Mesothelial cell of epicardium (in vitro differentiated cells): ENCODE measurements at regions not wholly inside any gene's neighbourhood (a gene's known extent, or its start where the extent isn't known, plus 50 kb on each side); places are given as distances from the start of the nearest gene placed in this dataset.

ENCODE experiments used
- DNase-seq, 2 experiments: peaks; one replicate each; pipeline ENCODE4 v3.0.0; 2021; ENCODE audit warnings: low spot score in 2 of 2; ENCODE audit not compliant: unreplicated experiment in 2 of 2
- H3K27ac Mint-ChIP-seq: 2 replicates; pipeline ENCODE4 v1.8.0; 2021; ENCODE audit warnings: mixed read lengths
- H3K27me3 Mint-ChIP-seq: 2 replicates; pipeline ENCODE4 v1.8.0; 2021; ENCODE audit warnings: low read depth, mixed read lengths
- H3K36me3 Mint-ChIP-seq: 2 replicates; pipeline ENCODE4 v1.8.0; 2021; ENCODE audit warnings: mixed read lengths
- H3K4me1 Mint-ChIP-seq: 2 replicates; pipeline ENCODE4 v1.8.0; 2021; ENCODE audit warnings: mixed read lengths
- H3K4me3 Mint-ChIP-seq: 2 replicates; pipeline ENCODE4 v1.8.0; 2021; ENCODE audit warnings: mild to moderate bottlenecking, moderate library complexity, mixed read lengths
- H3K9me3 Mint-ChIP-seq: 2 replicates; pipeline ENCODE4 v1.8.0; 2021; ENCODE audit warnings: mixed read lengths
- TF ChIP-seq, protein P1 (sequence below): fragments of 200-600 bp; sonication (generic); IDR thresholded peaks from one replicate; pipeline ENCODE4 v1.5.0; 2021; ENCODE audit warnings: antibody characterized with exemption; ENCODE audit not compliant: unreplicated experiment

DNA sequence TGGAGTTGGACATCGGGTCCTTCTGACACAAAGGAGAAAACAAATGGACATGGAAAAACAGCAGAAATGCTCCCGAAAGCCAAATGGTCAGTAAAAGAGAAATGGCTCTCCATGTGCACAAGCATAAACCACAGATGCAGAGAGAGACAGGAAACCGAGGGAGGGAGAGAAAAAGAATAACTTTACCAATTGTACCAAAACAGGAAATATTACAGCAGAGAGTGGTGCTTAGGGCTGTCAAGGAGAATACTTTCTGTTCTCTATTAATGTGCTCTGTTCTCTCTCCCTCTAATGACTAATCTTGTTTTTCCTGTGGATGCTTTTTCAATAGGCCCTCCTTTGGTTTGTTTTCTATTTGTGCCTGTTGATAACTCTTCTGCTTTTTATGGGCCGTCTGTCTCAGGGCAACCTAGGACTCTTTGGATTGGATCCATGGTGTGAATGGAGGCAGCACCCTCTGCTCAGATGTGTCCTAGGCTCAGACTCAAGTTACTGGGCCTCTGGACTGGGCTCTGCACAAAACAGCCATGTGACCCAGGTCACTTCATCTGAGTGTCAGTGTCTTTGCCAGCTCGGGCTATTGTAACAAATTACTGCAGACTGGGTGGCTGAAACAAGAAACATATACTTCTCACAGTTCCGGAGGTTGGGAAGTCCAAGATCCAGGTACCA is 663.0 kb downstream of the NPHP4 start:
- no peak for DNase-seq
- Mint-ChIP-seq H3K27me3 (peaks cover 2% of the 10 kb centered on the region), H3K27ac (no peak overlapping the region), H3K9me3 (peaks cover 21% of the 10 kb centered on the region), H3K4me3 (no peak overlapping the region), H3K36me3 (no peaks in the 10 kb centered on the region), H3K4me1 (no peaks in the 10 kb centered on the region)
- TF ChIP-seq, protein P1, sequence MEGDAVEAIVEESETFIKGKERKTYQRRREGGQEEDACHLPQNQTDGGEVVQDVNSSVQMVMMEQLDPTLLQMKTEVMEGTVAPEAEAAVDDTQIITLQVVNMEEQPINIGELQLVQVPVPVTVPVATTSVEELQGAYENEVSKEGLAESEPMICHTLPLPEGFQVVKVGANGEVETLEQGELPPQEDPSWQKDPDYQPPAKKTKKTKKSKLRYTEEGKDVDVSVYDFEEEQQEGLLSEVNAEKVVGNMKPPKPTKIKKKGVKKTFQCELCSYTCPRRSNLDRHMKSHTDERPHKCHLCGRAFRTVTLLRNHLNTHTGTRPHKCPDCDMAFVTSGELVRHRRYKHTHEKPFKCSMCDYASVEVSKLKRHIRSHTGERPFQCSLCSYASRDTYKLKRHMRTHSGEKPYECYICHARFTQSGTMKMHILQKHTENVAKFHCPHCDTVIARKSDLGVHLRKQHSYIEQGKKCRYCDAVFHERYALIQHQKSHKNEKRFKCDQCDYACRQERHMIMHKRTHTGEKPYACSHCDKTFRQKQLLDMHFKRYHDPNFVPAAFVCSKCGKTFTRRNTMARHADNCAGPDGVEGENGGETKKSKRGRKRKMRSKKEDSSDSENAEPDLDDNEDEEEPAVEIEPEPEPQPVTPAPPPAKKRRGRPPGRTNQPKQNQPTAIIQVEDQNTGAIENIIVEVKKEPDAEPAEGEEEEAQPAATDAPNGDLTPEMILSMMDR = no peak

DNA sequence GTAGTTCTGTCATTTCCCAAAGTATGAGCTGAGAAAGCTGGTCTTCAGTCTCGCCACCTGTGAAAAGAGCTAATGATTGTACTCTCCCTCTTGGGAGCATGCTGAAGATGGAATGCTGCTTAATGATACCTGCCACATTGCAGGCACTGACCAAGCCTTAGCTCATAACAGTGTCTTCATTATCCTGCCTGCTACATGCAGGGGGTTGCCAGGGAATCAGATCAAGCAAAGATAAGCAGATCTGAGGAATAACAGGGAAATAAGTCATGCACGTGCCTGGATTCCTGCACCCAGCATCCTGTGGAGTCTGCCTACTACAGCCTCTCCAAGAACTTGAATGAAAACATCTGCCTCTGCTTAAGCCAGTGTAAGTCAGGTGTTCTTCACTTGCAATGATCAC is 667.3 kb downstream of the NPHP4 start:
- H3K9me3 Mint-ChIP-seq = peaks cover 33% of the 10 kb centered on the region

DNA sequence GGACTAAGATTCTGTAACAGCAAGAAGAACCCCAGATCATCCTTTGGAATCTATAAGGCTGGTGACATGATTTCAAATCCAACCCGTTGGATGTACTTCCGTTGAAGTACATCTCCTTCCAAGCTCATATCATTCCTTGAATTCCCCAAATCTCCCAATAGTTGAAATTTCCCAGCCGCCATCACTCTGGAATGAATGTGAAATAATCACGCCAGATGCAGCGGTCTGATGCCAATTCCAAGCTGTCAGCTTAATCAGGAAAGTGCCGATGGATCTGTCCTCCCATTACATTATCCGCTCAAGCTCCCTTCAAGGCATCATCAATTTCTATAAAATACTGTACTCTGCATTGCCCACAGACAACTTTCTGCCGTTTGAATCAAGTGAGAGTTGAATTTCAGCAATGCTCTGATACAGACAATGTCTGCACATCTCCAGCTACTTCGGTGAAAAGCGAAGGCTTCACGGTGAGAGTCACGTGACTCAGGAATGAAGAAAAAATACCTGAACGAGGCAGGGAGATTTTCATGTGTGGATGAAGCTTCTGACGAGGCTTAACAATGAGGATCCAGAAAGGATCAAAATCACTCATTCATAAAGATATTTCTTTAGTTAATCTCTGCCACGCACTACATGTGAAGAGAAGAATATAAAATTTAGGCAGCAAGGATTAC is 663.9 kb downstream of the AJAP1 start:
- TF ChIP-seq, protein P1 = no peak
- no peaks in the 10 kb centered on the region for H3K36me3 Mint-ChIP-seq
- H3K4me3 Mint-ChIP-seq = no peak overlapping the region
- peaks cover 18% of the 10 kb centered on the region for H3K27me3 Mint-ChIP-seq
- DNase-seq = no peak
- H3K9me3 Mint-ChIP-seq = peaks cover 16% of the 10 kb centered on the region
- no peak overlapping the region for H3K27ac Mint-ChIP-seq
- no peaks in the 10 kb centered on the region for H3K4me1 Mint-ChIP-seq

More for the DNA sequence above, 667.3 kb downstream of the NPHP4 start:
- Mint-ChIP-seq H3K4me3 (no peak overlapping the region), H3K27ac (no peak overlapping the region), H3K36me3 (no peaks in the 10 kb centered on the region), H3K27me3 (peaks cover 2% of the 10 kb centered on the region), H3K4me1 (no peaks in the 10 kb centered on the region)
- TF ChIP-seq, protein P1 = no peak
- no peak for DNase-seq

DNA sequence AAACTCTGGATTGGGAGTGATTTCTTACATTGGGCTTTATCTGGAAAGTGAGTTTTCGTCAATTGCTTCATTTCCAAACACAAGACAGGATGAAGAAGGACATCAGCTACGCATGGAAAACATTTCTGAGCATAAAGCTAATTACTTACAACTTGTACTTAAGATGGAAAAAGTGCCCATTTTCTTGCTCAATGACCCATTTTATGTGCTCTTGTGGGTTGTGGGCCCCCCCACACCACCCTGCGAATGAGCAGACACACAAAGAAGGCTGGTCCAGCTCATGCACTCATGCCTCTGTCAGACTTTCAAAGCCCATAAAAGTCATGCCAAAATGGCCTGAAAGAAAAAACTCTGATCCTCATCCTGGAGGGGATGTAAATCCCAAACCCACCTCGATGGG is 663.0 kb downstream of the AJAP1 start:
- no peak overlapping the region for H3K27ac Mint-ChIP-seq
- H3K36me3 Mint-ChIP-seq = no peaks in the 10 kb centered on the region
- no peak overlapping the region for H3K4me3 Mint-ChIP-seq
- no peak for DNase-seq
- peaks cover 18% of the 10 kb centered on the region for H3K27me3 Mint-ChIP-seq
- no peaks in the 10 kb centered on the region for H3K4me1 Mint-ChIP-seq
- H3K9me3 Mint-ChIP-seq = peaks cover 16% of the 10 kb centered on the region
- TF ChIP-seq, protein P1 = no peak

DNA sequence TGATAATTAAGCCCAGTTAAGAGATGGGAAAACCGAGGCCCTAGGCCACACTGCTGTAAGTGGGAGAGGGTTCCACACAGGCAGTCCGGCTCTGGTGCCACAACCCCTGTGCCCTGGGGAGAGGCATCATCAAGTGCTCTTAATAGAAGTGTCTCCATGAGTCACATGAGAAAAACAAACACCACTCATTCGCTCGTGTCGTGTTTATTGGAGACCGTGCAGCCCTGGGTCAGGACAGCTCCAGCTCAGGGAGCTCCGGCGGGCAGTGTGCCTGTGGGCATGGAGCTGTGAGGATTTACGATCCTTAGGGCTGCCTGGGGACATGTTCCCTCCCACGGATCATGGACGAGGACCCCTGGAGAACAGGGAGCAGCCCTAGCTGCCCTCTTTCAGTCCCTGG is 658.5 kb downstream of the AJAP1 start:
- no peaks in the 10 kb centered on the region for H3K9me3 Mint-ChIP-seq
- H3K36me3 Mint-ChIP-seq = no peaks in the 10 kb centered on the region
- H3K27me3 Mint-ChIP-seq = peaks cover 26% of the 10 kb centered on the region
- TF ChIP-seq, protein P1 = no peak
- H3K4me3 Mint-ChIP-seq = no peak overlapping the region
- no peak overlapping the region for H3K27ac Mint-ChIP-seq
- DNase-seq = no peak
- H3K4me1 Mint-ChIP-seq = no peaks in the 10 kb centered on the region
